ENCODE measurements at regions not wholly inside any gene's neighbourhood (a gene's known extent, or its start where the extent isn't known, plus 50 kb on each side); places are given as distances from the start of the nearest gene placed in this dataset.

GRCh38 chr3:66828303-66828702 is 169.8 kb upstream of the KBTBD8 start:
- TF ChIP-seq POLR2AphosphoS5 (IDR thresholded peaks at IDR 0.05; ENCODE audit: low read depth, low read length) (no peak), CTCF (IDR thresholded peaks at IDR 0.05; ENCODE audit: control extremely low read depth in 1 of 3, insufficient read depth in 1 of 3, low read depth in 1 of 3, low read length in 3 of 3) (no peak), SP2 (IDR thresholded peaks at IDR 0.05; ENCODE audit: low read length) (no peak), MAX (IDR thresholded peaks at IDR 0.05) (no peak), CEBPB (IDR thresholded peaks at IDR 0.05; ENCODE audit: low read depth, low read length) (no peak), TCF12 (IDR thresholded peaks at IDR 0.05; ENCODE audit: low read depth, low read length) (no peak), CREB1 (IDR thresholded peaks at IDR 0.05) (no peak), RXRA (IDR thresholded peaks at IDR 0.05; ENCODE audit: insufficient read depth, low read depth, low read length) (no peak), EZH2 (IDR thresholded peaks at IDR 0.05; ENCODE audit: low read depth, low read length, severe bottlenecking) (no peak)

All from H1 (cell line).